ENCODE measurements at regions not wholly inside any gene's neighbourhood (a gene's known extent, or its start where the extent isn't known, plus 50 kb on each side); places are given as distances from the start of the nearest gene placed in this dataset.

DNA sequence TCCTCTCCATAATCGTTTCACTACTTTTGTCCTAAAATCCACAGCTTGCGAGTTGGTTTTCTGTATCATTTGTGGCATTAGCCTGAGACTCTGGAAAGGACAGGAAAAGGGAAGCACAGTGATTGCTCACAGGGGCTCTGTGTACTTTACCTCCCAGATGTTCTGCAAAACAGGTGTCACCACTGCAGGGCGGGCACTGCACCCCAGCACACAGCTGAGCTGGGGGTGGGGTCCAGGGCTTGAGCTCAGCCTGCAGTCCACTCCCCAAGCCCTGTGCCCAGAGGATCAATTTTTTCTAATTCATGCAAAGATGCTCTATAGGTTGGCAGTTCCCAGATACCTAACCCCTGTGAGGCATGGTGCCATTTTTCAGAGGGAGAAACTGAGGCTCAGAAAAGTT lies 119.4 kb upstream of the GLI2 start:
- no peak for DNase-seq

- DNase-seq: no peak
Observed at GRCh38 chr2:120617055-120617454, 118.6 kb upstream of the GLI2 start.

- DNase-seq: no peak
Observed at GRCh38 chr2:120618830-120619229, 116.8 kb upstream of the GLI2 start.

GRCh38 chr2:120619579-120619978 lies 116.1 kb upstream of the GLI2 start:
- DNase-seq: no peak

DNA sequence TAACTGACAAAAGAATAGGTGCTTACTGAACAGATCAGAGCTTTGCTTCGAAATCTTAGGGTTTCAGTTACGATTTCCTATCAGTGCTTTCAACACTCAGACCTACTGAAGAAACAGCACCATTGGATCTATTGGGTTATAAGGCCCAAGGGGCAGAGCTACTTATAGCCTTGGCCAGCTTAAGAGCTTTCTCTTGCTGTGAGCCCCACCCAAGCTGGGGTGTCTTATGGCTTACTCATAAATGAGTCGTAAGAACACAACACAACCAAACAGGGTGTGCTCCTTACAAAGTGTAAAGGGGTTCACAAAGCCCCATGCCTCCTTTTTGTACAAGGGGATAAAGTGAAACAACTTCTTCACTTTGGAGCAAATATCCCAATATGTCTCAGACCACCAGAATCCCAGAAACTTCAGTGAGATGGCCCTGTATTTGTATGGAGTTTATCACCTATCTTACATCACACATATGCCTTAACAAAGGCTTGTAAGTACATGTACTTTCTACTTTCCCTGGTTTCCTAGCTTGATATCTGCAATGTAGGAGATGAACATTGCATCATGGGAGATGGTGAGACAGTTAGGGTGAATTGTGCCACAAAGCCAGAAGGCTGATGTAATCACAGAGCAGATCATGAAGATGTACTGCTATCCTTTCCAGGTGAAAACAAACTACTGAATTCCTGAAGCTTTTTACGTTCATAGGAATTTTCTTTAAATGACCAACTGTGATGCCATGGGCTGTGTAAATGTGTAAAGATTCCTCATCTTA lies 115.5 kb upstream of the GLI2 start:
- no peak for DNase-seq

- no peak for DNase-seq
Observed at GRCh38 chr2:120622159-120622869, 113.4 kb upstream of the GLI2 start.

DNA sequence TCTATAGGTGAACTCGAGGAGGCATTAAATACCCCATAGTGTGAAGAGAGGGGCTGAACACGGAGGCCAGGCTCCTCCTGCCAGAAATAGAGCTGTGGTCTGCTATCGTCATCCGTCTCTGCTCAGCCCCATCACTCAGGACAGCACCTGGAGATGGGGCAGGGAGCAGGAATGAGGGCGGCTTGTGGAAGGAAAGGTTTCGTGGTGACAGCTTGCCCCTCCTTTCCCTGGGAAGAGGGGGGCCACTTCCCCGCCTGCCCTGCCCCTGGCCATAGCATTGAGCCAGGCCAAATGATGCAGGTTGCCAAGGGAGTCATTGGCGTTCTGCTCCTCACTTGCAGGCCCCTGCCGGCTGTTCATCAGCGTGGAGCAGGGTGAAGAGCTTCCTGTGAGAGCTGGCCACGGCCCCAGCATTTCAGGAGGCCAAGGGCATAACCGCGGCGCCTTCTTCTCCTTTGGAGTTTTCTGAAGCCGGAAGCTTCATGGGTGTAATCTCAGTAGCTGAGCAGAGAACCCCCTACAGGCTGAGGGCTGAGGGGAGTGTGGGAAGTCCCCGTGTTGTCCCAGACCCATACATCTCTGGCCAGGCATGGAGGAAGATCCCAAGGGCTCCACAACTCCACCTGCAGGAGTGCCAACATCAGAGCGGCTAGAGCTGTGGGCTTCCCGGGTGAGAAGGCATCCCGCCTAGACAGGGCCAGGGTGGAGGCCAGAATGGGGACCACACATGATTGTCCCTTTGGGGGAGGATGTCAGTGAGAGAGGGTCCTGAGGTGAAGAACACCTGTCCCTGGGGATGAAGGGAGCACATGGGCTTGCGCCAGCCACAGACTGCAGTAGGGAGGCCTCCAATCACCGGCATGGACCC lies 112.5 kb upstream of the GLI2 start:
- no peak for DNase-seq

DNA sequence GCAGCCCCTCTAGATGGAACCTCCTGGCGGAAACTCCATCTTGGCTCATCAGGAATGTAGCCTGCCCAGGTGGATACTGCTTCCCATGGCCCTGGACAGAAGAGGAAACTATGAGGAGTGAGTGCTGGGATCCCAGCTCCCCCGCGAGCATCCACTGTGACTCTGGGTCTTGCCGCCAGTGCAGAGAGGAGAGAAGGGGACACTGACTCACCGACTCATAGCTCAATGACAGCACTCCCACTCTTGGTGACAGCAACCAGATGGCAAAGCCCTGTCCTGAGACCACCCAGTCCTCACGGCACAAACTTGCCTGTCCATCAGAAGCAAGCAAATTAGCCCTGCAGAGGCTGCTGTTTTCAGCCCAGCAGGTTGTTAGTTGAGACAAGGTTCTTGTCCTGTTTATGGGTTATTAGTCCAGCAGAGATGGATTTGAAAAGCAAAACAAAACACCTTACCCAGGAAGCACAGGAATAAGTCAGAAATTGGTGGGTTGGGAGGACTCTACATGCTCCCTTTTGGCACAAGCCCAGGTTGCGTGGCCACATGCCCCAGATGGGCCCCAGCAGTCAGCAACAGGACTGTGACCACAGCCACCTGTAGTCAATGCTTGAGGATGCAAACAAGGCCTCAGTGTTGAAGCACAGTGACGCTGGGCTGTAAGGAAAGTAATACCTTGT lies 111.5 kb upstream of the GLI2 start:
- no peak for DNase-seq

DNA sequence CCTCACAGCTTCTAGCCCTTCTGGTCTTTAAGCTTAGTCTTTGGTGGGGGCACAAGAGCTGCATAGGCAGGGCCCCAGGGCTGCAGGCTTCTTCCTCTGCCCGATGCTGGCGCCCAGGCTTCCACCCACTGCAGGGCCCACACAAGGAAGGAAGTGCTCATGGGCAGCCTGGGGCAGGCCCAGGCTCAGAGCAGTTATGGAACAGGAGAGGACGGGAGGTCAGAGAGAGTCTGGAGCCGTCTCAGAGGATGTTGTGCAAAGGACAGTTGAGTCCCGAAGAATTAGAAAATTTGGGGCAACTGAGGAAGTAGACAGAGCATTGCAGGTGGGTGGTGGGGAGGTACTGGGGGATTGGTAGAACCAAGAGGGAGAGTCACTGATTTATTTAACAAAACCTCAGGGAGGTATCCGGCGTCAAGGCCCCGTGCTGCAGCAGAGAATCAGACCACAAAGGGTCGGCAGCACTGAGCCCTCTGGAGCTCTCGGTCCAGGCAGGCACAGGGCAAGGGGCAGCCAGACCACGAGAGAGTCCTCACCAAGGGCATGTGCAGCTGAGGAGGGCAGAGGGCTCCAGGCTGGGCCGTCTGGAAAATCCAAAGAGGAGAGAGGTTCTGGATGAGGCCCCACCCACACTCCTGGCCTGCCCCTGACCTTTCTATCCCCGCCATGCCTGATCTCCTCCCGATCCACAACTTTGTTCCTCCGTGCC lies 110.8 kb upstream of the GLI2 start:
- no peak for DNase-seq

DNA sequence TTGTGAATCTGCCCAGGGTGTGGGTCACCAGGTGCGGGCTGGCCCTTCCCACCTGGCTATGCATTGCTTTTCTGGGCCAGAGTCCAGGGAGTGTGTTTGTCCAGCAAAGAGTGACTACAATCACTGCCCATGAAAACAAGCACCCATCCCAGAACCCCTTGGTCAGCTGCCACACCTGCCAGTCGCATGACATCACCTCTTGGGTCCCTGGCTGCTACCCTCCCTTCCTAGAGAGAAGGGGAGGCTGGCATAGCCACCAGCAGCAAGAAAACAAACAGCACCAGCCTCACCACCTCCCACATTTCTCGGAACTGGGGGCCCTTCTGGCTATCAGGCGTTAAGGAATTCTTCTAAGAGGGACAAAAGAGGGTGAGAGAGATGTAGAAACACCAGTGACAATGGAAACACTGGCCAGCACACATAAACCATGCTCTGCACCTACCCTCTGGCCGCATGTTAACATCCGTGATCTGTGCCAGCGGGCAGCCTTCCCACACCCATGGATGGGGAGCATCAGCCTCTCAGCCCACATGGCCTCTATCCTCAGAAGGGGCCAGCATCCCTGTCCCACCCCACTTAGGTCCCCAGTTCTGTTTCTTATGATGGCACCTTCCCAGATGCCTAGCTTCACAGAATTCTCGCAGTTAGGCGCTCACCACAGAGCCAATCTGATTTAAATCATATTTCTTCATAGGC lies 109.7 kb upstream of the GLI2 start:
- DNase-seq: no peak

- no peak for DNase-seq
Observed at GRCh38 chr2:120626566-120626965, 109.1 kb upstream of the GLI2 start.

DNA sequence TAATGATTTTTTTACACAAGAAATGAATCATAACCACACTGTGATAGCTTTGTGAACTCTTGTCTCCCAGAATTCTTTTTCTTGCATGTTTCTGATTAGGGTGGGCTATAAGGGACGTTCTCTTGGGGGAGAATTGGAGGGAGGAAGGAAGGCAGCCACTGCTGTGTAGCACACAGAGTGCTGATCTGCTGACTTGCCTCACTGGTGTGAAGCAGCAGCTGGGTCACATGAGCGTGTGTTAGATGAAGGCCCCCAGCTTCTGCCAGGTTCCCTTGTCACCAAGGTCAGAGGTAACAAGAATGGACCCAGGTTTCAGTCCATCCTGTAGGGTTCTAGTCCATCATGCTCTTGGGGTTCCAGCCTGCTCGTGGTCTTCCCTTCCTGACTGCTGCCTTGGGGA lies 107.4 kb upstream of the GLI2 start:
- no peak for DNase-seq

GRCh38 chr2:120629241-120629895 lies 106.3 kb upstream of the GLI2 start:
- DNase-seq: no peak

GRCh38 chr2:120630031-120630701 lies 105.5 kb upstream of the GLI2 start:
- no peak for DNase-seq

- DNase-seq: no peak
Observed at GRCh38 chr2:120631236-120631635, 104.4 kb upstream of the GLI2 start.

- no peak for DNase-seq
Observed at GRCh38 chr2:120631724-120632123, 103.9 kb upstream of the GLI2 start.

DNA sequence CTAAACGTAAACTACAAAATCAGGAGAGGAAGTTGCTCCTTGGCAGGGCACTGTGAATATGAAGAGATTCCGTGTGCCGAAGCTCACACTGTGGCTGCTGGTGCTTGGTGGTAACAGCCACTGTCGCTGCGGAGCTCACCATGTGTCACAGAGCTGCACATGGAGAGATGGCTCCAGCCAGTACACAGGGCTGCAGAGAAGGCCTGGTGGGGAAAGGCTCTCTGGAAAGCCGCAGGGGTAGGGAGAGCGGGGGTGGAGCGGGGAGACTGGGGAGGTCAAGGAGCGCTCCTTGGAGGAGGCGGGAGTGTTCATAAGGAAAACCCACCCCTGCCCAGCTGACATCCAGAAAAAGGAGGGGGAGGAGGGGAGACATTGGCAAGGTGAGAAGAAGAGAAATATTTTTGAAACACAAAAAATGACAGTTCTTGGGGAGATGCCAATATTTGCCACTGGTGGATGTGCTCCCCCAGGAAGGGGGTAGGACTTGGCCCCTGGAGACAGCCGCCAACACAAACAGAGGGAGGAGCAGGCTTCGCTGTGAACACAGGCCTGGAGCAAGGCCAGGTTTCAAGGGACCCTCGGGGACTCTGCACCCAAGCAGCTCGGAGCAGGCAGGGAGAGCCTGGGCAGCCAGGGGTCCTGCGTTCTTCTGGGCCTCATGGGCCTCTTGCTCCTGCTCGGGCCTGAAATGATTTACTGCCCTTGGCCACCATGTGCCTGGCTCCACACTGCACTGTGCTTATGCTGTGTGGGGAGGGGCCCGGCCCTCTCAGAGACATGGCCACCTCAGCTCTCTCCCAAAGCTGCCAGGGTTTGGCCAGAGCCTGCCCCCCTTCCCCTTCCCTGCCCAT lies 102.6 kb upstream of the GLI2 start:
- DNase-seq: no peak

DNA sequence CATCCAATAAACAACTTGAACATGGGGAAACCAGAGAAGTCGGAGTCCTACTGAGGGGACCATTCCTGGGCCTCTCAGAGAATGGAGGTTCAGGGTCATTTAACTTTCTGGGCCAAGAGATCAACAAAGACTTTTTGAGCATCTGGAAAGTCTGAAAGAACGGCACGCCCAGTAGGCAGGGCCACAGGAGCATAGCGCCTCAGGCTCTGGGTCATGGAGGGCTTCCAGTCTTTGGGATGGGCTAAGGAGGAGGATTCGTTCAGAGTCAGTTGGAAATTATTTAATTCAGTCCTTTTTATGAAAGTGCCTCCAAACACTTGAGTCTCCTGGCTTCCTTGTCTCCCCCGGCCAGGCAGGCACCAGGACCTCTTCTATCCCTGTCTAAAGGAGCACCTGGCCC lies 101.1 kb upstream of the GLI2 start:
- DNase-seq: no peak

DNA sequence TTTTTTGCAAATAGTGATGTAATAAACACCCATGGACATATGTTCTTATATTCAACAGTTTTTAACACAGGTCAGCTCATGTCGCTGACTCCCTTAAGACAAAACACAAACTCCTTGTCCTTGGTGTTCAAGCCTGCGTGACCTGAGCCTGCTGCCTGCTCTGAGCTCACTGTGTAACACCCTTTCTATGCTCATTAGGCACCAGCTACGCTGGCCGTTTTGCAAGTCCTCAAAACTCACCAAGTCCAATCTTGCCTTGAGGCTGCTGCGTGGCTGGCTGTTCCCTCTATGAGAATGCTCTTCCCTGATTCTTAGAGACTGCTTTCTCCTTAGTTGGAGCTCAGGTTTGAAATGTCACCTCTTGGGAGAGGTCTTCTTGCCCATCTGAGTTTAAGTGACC lies 100.5 kb upstream of the GLI2 start:
- no peak for DNase-seq

DNA sequence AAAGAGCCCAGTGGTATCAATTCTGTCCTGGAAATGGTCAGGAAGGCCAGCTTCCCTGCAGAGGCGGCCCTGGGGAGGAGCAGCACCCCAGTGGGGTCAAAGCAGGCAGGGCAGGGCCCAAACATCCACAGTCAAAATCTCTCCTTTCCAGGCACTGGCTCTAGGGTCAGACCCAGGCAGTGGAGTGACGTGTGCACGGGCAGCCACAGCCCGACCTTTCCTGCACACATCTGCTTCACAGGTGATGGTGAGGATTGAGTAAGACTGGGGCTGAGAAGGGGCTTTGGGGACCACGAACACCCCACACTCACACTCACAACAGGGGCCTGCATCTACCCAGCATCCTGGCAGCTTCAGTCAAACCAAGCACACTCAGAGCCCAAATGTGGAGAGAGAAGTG lies 97.8 kb upstream of the GLI2 start:
- DNase-seq: no peak
